Ishikawa (cell line): ENCODE measurements at regions not wholly inside any gene's neighbourhood (a gene's known extent, or its start where the extent isn't known, plus 50 kb on each side); places are given as distances from the start of the nearest gene placed in this dataset.

Experiments used
- CEBPB ChIP-seq: IDR thresholded peaks from 2 replicates; pipeline ENCODE4 v1.6.1; 2012
- CREB1 ChIP-seq: IDR thresholded peaks from 2 replicates; pipeline ENCODE4 v1.6.1; 2012; ENCODE audit warnings: low read depth
- EGR1 ChIP-seq: IDR thresholded peaks from 2 replicates; pipeline ENCODE4 v1.6.1; 2012
- EP300 ChIP-seq: IDR thresholded peaks from 2 replicates; pipeline ENCODE4 v1.6.1; 2012; ENCODE audit warnings: borderline replicate concordance
- FOXM1 ChIP-seq: IDR thresholded peaks from 2 replicates; pipeline ENCODE4 v1.6.1; 2012; ENCODE audit warnings: low read depth, borderline replicate concordance
- MAX ChIP-seq: IDR thresholded peaks from 2 replicates; pipeline ENCODE4 v1.6.1; 2012
- NFIC ChIP-seq: IDR thresholded peaks from 2 replicates; pipeline ENCODE4 v1.6.1; 2012
- RAD21 ChIP-seq: IDR thresholded peaks from 2 replicates; pipeline ENCODE4 v1.6.1; 2012; ENCODE audit warnings: low read depth
- REST ChIP-seq: IDR thresholded peaks from 2 replicates; pipeline ENCODE4 v1.6.1; 2012; ENCODE audit warnings: low read depth, mild to moderate bottlenecking
- TAF1 ChIP-seq: IDR thresholded peaks from 2 replicates; pipeline ENCODE4 v1.6.1; 2012; ENCODE audit warnings: low read depth, mild to moderate bottlenecking
- TCF12 ChIP-seq: IDR thresholded peaks from 2 replicates; pipeline ENCODE4 v1.6.1; 2012; ENCODE audit warnings: low read depth
- TEAD4 ChIP-seq: IDR thresholded peaks from 2 replicates; pipeline ENCODE4 v1.6.1; 2012
- USF1 ChIP-seq: IDR thresholded peaks from 2 replicates; pipeline ENCODE4 v1.6.1; 2012
- YY1 ChIP-seq: IDR thresholded peaks from 2 replicates; pipeline ENCODE4 v1.6.1; 2012; ENCODE audit warnings: low read depth
- ZBTB7A ChIP-seq: IDR thresholded peaks from 2 replicates; pipeline ENCODE4 v1.6.1; 2012; ENCODE audit warnings: low read depth

- TF ChIP-seq TEAD4 (no peak), REST (no peak), CREB1 (no peak), EGR1 (no peak), TAF1 (no peak), TCF12 (no peak), YY1 (no peak), MAX (no peak), ZBTB7A (no peak), RAD21 (no peak), USF1 (no peak), CEBPB (no peak), NFIC (no peak), EP300 (no peak), FOXM1 (no peak)
Observed at GRCh38 chrX:51407520-51408409, 75.1 kb downstream of the NUDT10 start.

DNA sequence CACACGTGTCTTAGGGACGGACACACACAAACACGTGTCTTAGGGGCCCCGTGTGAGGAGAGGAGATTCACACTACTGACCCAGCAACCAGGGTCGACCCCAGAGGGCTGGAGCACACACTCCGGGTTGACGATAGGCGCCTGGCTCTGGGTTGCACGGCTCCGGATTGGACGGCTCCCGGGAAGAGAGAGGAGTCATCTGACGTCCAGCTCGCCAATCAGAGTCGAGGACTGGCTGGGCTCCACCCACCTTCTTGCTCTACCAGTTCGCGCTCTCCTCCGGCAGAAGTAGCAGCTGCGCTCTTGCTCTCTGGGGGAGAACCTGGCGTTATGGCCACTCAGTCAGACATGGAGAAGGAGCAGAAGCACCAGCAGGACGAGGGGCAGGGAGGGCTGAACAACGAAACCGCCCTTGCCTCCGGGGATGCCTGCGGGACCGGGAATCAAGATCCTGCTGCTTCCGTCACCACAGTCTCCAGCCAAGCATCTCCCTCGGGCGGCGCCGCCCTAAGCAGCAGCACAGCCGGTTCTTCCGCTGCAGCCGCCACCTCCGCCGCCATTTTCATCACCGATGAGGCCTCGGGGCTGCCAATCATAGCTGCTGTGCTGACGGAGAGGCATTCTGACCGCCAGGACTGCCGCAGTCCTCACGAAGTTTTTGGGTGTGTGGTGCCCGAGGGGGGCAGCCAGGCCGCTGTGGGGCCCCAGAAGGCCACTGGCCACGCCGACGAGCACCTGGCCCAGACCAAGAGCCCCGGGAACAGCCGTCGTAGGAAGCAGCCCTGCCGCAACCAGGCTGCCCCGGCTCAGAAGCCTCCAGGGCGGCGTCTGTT, 74.3 kb downstream of the NUDT10 start:
- no peak for TF ChIP-seq FOXM1
- no peak for TF ChIP-seq MAX
- no peak for TF ChIP-seq TAF1
- no peak for TF ChIP-seq CEBPB
- TF ChIP-seq CREB1 = no peak

DNA sequence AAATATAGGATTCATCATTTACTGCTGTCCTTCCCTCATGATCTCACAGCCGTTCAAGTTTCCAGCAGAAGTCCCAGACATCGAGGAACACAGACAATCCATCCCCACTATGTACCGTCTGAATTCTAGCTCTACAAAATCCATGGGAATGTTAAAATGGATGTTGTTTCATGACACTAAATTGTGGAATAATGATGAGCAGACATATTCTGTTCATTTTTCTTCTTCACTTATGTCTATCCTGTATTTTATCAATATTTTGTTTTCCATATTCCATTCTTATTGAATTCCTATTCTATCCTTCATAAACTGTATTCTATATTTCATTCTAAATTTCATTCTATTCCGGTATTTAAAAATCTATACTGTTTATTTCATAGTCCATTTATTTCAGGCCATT, 71.8 kb downstream of the NUDT10 start:
- TF ChIP-seq TAF1 (no peak), TCF12 (no peak), NFIC (no peak), TEAD4 (no peak), RAD21 (no peak), YY1 (no peak), FOXM1 (no peak), USF1 (no peak), MAX (no peak), REST (no peak), ZBTB7A (no peak), EGR1 (no peak), CREB1 (no peak), EP300 (no peak), CEBPB (no peak)

DNA sequence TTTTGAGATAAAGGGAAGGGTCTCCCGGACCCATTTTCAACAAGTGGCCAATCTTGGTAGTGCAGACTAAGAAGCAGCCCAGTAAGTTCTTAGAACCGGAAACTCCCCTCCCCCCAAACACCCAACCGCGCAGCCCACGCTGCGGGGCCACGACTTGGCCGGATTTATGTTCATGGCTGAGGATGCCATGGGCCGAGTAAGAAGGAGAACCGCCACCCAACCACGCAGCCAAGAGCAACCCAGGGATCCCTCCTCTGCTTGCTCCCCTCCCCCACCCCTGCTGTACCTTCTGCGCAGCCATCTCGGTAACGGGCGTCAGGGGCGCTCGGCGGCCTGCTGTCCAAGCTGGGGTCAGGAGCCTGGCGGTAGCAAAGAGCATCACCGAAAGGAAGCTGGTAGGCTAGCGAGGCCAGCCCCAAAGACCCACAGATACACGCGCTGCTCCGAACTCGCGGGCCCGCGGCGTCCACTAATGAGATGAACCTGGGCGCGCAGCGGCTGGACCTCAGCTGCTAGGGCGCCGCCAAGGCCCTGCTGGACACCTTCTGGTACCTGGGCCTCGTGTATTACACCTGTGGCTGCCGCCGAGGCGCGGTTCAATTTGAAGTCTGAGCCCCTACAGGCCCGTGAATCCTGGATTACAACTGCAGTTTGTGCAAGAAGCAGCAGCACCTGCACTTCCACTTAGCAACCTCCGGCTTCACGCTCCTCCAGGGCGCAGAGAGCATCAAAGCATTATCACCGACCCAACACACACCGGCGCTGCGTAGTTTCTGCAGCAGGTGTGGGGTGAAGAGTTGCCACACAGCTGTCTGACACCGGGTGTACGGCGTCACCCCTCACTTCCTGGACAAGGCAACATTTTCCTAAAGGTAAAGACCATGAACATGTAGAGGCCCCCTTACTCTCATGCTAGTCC, 63.4 kb downstream of the NUDT10 start:
- TF ChIP-seq YY1 (no peak), ZBTB7A (no peak), TAF1 (no peak), TCF12 (no peak), CREB1 (no peak), EGR1 (no peak), NFIC (no peak), REST (no peak), MAX (no peak), FOXM1 (no peak), RAD21 (no peak), EP300 (no peak), TEAD4 (no peak), CEBPB (no peak)
